ENCODE measurements at regions not wholly inside any gene's neighbourhood (a gene's known extent, or its start where the extent isn't known, plus 50 kb on each side); places are given as distances from the start of the nearest gene placed in this dataset.
A peak's percentile ranks its signal among the peaks of the same experiment; 100 is the strongest.
"Not testable (repeated sequence)": the region's sequence is repeated elsewhere in the genome, so short reads cannot be mapped to it uniquely, and the experiment has no call there.

DNA sequence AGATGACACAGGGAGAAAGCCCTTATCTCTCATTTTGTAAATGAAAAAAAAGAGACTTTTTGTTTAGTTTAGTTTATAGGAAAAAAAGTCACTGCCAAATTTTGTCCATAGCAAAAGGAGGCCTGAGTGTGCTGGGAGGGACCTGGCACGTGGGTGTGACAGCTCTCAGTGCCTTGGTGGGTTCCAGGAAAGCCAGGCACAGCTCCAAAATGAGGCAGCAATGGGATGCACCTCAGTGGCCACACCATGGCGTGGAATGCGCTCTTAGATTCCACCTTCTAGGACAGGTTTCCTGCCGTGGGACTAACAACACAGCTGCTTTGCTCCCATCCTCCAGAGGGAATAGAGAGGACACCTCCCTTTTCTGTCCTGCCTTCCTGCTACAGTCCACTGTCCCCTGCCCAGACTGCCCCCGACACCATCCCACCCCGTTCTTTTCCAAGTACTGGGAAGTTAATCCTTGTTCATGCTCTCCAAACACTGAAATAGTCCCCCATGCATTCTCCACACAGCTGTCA, 207.6 kb downstream of the EMP1 start:
- Histone ChIP-seq H3K27me3 (ENCODE audit: insufficient read depth, low read length) (no peaks in the 10 kb centered on the region), H3K4me2 (ENCODE audit: insufficient read depth, low read length) (no peak overlapping the region), H4K20me1 (ENCODE audit: insufficient read depth, low read length) (no peaks in the 10 kb centered on the region), H3K79me2 (ENCODE audit: insufficient read depth, low read length) (no peaks in the 10 kb centered on the region), H3K9me3 (ENCODE audit: low read depth, low read length) (no peaks in the 10 kb centered on the region), H3K27ac (ENCODE audit: low read depth, low read length) (no peak overlapping the region), H3K36me3 (ENCODE audit: insufficient read depth, low read length) (no peaks in the 10 kb centered on the region), H3K4me1 (ENCODE audit: insufficient read depth, low read length) (no peaks in the 10 kb centered on the region), H2AFZ (ENCODE audit: low read length) (no peak overlapping the region), H3K4me3 (ENCODE audit: insufficient read depth, low read length) (no peak overlapping the region)
- TF ChIP-seq CTCF (IDR thresholded peaks at IDR 0.05; ENCODE audit: extremely low read depth, low read depth, low read length) = no peak
- DNase-seq (ENCODE audit: insufficient read length, low spot score, missing footprints) = no peak

- not testable (repeated sequence) for H3K79me2 ChIP-seq (ENCODE audit: insufficient read depth, low read length); H4K20me1 ChIP-seq (ENCODE audit: insufficient read depth, low read length)
- peaks cover 12% of the 10 kb centered on the region for H3K4me1 ChIP-seq (ENCODE audit: insufficient read depth, low read length)
Observed at GRCh38 chr12:13391375-13391774, 194.8 kb downstream of the EMP1 start.

GRCh38 chr12:13390918-13391317, 194.4 kb downstream of the EMP1 start:
- H4K20me1 ChIP-seq (ENCODE audit: insufficient read depth, low read length) = no peaks in the 10 kb centered on the region
- DNase-seq (ENCODE audit: insufficient read length, low spot score, missing footprints) = no peak
- H3K4me2 ChIP-seq (ENCODE audit: insufficient read depth, low read length) = peak overlapping the region; percentile 24
- no peaks in the 10 kb centered on the region for H3K36me3 ChIP-seq (ENCODE audit: insufficient read depth, low read length)
- no peak overlapping the region for H2AFZ ChIP-seq (ENCODE audit: low read length)
- no peak for TF ChIP-seq CTCF (IDR thresholded peaks at IDR 0.05; ENCODE audit: extremely low read depth, low read depth, low read length)
- H3K9me3 ChIP-seq (ENCODE audit: low read depth, low read length) = no peaks in the 10 kb centered on the region
- no peak overlapping the region for H3K27ac ChIP-seq (ENCODE audit: low read depth, low read length)
- peaks cover 3% of the 10 kb centered on the region for H3K27me3 ChIP-seq (ENCODE audit: insufficient read depth, low read length)
- no peak overlapping the region for H3K4me3 ChIP-seq (ENCODE audit: insufficient read depth, low read length)
- H3K79me2 ChIP-seq (ENCODE audit: insufficient read depth, low read length) = no peaks in the 10 kb centered on the region
- H3K4me1 ChIP-seq (ENCODE audit: insufficient read depth, low read length) = peaks cover 12% of the 10 kb centered on the region

More at GRCh38 chr12:13391375-13391774, 194.8 kb downstream of the EMP1 start:
- not testable (repeated sequence) for H3K27ac ChIP-seq (ENCODE audit: low read depth, low read length); DNase-seq (ENCODE audit: insufficient read length, low spot score, missing footprints); H3K4me2 ChIP-seq (ENCODE audit: insufficient read depth, low read length); H3K9me3 ChIP-seq (ENCODE audit: low read depth, low read length); H3K4me3 ChIP-seq (ENCODE audit: insufficient read depth, low read length); H2AFZ ChIP-seq (ENCODE audit: low read length); H3K27me3 ChIP-seq (ENCODE audit: insufficient read depth, low read length); H3K36me3 ChIP-seq (ENCODE audit: insufficient read depth, low read length)

- H3K36me3 ChIP-seq (ENCODE audit: insufficient read depth, low read length) = no peaks in the 10 kb centered on the region
- no peak overlapping the region for H3K4me3 ChIP-seq (ENCODE audit: insufficient read depth, low read length)
- H3K27me3 ChIP-seq (ENCODE audit: insufficient read depth, low read length) = peaks cover 3% of the 10 kb centered on the region
- no peaks in the 10 kb centered on the region for H4K20me1 ChIP-seq (ENCODE audit: insufficient read depth, low read length)
- TF ChIP-seq CTCF (IDR thresholded peaks at IDR 0.05; ENCODE audit: extremely low read depth, low read depth, low read length) = no peak
- H3K27ac ChIP-seq (ENCODE audit: low read depth, low read length) = no peak overlapping the region
- H3K79me2 ChIP-seq (ENCODE audit: insufficient read depth, low read length) = no peaks in the 10 kb centered on the region
- H3K4me2 ChIP-seq (ENCODE audit: insufficient read depth, low read length) = peak overlapping the region; percentile 24
- DNase-seq (ENCODE audit: insufficient read length, low spot score, missing footprints) = peak; percentile 69
- H3K9me3 ChIP-seq (ENCODE audit: low read depth, low read length) = no peaks in the 10 kb centered on the region
- peak overlapping the region; percentile 10 for H2AFZ ChIP-seq (ENCODE audit: low read length)
- H3K4me1 ChIP-seq (ENCODE audit: insufficient read depth, low read length) = peaks cover 12% of the 10 kb centered on the region
Observed at GRCh38 chr12:13390381-13390861, 193.9 kb downstream of the EMP1 start.

All from osteoblast (primary cell).